ENCODE measurements at regions not wholly inside any gene's neighbourhood (a gene's known extent, or its start where the extent isn't known, plus 50 kb on each side); places are given as distances from the start of the nearest gene placed in this dataset.

DNA sequence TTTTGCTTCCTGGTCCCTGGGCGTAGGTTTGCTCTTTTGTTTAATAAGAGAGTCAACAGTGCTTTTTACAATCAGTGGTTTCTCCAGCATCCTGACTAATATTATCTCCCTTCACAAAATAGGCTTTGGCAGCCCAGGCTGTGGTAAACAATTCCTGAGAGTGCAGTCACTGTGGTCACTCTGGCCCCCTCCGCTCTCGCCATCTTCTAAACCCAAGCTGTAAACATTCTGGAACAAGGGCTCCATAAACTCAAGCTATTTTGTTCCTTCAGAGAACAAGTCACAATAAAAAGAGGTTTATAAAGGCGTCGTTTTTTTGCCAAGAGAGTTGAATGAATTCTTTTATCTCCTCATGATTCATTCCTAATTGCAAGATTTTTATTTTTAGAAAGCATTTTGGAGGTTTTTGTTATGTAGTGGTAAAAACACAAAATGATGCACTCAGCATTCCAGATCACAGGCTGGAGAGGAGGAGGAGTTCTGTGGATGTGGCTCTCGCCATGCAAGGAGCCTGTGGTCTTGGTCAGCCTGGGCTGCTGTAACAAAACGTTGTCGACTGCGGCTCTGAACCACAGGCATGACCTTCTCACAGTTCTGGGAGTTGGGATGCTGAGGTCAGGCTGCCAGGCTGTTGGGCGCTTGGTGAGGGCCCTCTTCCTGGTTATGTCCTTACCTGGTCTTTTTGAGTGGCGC lies 486.4 kb upstream of the FAT1 start:
- no peak for TF ChIP-seq CTCF (IDR thresholded peaks at IDR 0.05)
- no peaks in the 10 kb centered on the region for H3K4me1 Mint-ChIP-seq
- Histone ChIP-seq H3K9ac (no peak overlapping the region), H3K27me3 (no peaks in the 10 kb centered on the region), H3K9me3 (ENCODE audit: low read depth) (peaks cover 7% of the 10 kb centered on the region), H4K20me1 (ENCODE audit: low read depth) (no peaks in the 10 kb centered on the region), H3F3A (ENCODE audit: low read depth) (no peaks in the 10 kb centered on the region), H3K36me3 (no peaks in the 10 kb centered on the region), H3K4me3 (no peak overlapping the region), H3K79me2 (ENCODE audit: low read depth) (no peaks in the 10 kb centered on the region), H3K27ac (no peak overlapping the region), H3K4me2 (no peak overlapping the region), H2AFZ (replicated peaks) (no peak overlapping the region), H3K4me1 (no peaks in the 10 kb centered on the region)
- no peaks in the 10 kb centered on the region for H3K36me3 Mint-ChIP-seq
- peaks cover 7% of the 10 kb centered on the region for H3K9me3 Mint-ChIP-seq
- H3K27me3 Mint-ChIP-seq (ENCODE audit: insufficient read depth, low read depth), result peaks cover 2% of the 10 kb centered on the region
- no peak for DNase-seq (ENCODE audit: low spot score)
- no peak overlapping the region for H3K4me3 Mint-ChIP-seq
- H3K27ac Mint-ChIP-seq, result no peak overlapping the region

GRCh38 chr4:187212446-187213080 lies 488.9 kb upstream of the FAT1 start:
- no peaks in the 10 kb centered on the region for H3K36me3 Mint-ChIP-seq
- Histone ChIP-seq H3K36me3 (no peaks in the 10 kb centered on the region), H3K4me1 (no peaks in the 10 kb centered on the region), H4K20me1 (ENCODE audit: low read depth) (no peaks in the 10 kb centered on the region), H3K27ac (no peak overlapping the region), H2AFZ (replicated peaks) (no peak overlapping the region), H3K9me3 (ENCODE audit: low read depth) (no peaks in the 10 kb centered on the region), H3F3A (ENCODE audit: low read depth) (no peaks in the 10 kb centered on the region), H3K4me3 (no peak overlapping the region), H3K27me3 (no peaks in the 10 kb centered on the region), H3K4me2 (no peak overlapping the region), H3K9ac (no peak overlapping the region), H3K79me2 (ENCODE audit: low read depth) (no peaks in the 10 kb centered on the region)
- H3K4me3 Mint-ChIP-seq, result no peak overlapping the region
- TF ChIP-seq EZH2phosphoT487 (IDR thresholded peaks at IDR 0.05) (no peak), CTCF (IDR thresholded peaks at IDR 0.05) (no peak), EZH2 (IDR thresholded peaks at IDR 0.05) (no peak)
- H3K4me1 Mint-ChIP-seq, result no peaks in the 10 kb centered on the region
- no peak for DNase-seq (ENCODE audit: low spot score)
- peaks cover 8% of the 10 kb centered on the region for H3K9me3 Mint-ChIP-seq
- peaks cover 2% of the 10 kb centered on the region for H3K27me3 Mint-ChIP-seq (ENCODE audit: insufficient read depth, low read depth)
- H3K27ac Mint-ChIP-seq, result no peak overlapping the region

DNA sequence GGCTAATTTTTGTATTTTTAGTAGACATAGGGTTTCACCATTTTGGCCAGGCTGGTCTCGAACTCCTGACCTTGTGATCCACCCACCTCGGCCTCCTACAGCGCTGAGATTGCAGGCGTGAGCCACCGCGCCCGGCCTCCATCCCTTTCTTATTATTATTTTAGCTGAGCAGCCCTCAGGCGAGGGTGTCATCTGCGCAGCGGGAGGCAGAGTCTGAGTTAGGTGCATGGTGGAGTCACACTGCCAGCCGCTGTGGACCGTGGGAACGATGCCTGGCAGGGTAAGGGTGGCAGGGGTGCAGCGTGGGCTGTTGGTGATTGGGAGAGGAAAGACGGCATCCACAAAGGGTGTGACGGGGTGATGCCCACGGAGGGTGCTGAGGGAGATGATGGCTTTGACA lies 491.8 kb upstream of the FAT1 start:
- no peak overlapping the region for H3K4me3 Mint-ChIP-seq
- H3K27me3 Mint-ChIP-seq (ENCODE audit: insufficient read depth, low read depth), result peaks cover 2% of the 10 kb centered on the region
- H3K9ac ChIP-seq, result no peak overlapping the region
- H3K9me3 ChIP-seq (ENCODE audit: low read depth), result no peaks in the 10 kb centered on the region
- no peaks in the 10 kb centered on the region for H3F3A ChIP-seq (ENCODE audit: low read depth)
- no peaks in the 10 kb centered on the region for H3K27me3 ChIP-seq
- no peaks in the 10 kb centered on the region for H3K79me2 ChIP-seq (ENCODE audit: low read depth)
- H3K4me1 ChIP-seq, result no peaks in the 10 kb centered on the region
- no peak overlapping the region for H3K27ac ChIP-seq
- no peaks in the 10 kb centered on the region for H3K36me3 ChIP-seq
- no peak overlapping the region for H3K27ac Mint-ChIP-seq
- H3K36me3 Mint-ChIP-seq, result no peaks in the 10 kb centered on the region
- no peak overlapping the region for H2AFZ ChIP-seq (replicated peaks)
- no peaks in the 10 kb centered on the region for H4K20me1 ChIP-seq (ENCODE audit: low read depth)
- H3K9me3 Mint-ChIP-seq, result peaks cover 2% of the 10 kb centered on the region
- H3K4me1 Mint-ChIP-seq, result no peaks in the 10 kb centered on the region
- H3K4me3 ChIP-seq, result no peak overlapping the region
- TF ChIP-seq EZH2phosphoT487 (IDR thresholded peaks at IDR 0.05) (no peak), EZH2 (IDR thresholded peaks at IDR 0.05) (no peak), CTCF (IDR thresholded peaks at IDR 0.05) (no peak)
- H3K4me2 ChIP-seq, result no peak overlapping the region
- DNase-seq (ENCODE audit: low spot score), result no peak

Measured in neural progenitor cell (in vitro differentiated cells).